SK-N-SH (cell line): ENCODE measurements at regions not wholly inside any gene's neighbourhood (a gene's known extent, or its start where the extent isn't known, plus 50 kb on each side); places are given as distances from the start of the nearest gene placed in this dataset.

Experiments used
- CTCF ChIA-PET: fragments of 300-600, 350-600 bp; formaldehyde crosslinking; extraction: SDS; loops from one replicate; lab custom pipeline; 2021; lab: Yijun Ruan, JAX
- POLR2A ChIA-PET: fragments of 350-600 bp; sonication (Branson Sonifier 250); formaldehyde crosslinking; extraction: SDS; loops from one replicate; lab custom pipeline; 2020; ENCODE audit warnings: antibody characterized with exemption, inconsistent platforms; lab: Yijun Ruan, JAX
- DNase-seq: peaks from one replicate; pipeline ENCODE4 v3.0.0; 2012
- H2AFZ ChIP-seq: fragments of 200-600 bp; sonication (generic); 2 replicates; pipeline ENCODE4 v1.8.1; 2016; ENCODE audit warnings: antibody characterized with exemption, mild to moderate bottlenecking, low read depth
- H3F3A ChIP-seq: fragments of 200-600 bp; sonication (generic); replicated peaks from 2 replicates; pipeline ENCODE3; 2016; ENCODE audit warnings: antibody characterized with exemption, mild to moderate bottlenecking; ENCODE audit not compliant: insufficient read depth
- H3K27ac ChIP-seq, 2 experiments: fragments of 200-500 bp in 1 of 2; fragments of 200-600 bp in 1 of 2; sonication (Bioruptor generic) in 1 of 2; sonication (generic), shearing (Covaris generic) in 1 of 2; 2 replicates each; pipeline versions ENCODE4 v1.5.1 to v1.6.1; 2014 to 2016; ENCODE audit warnings: low read depth in 2 of 2, inconsistent platforms in 1 of 2, low read length in 1 of 2, mild to moderate bottlenecking in 1 of 2, mixed read lengths in 1 of 2
- H3K27me3 ChIP-seq: fragments of 200-600 bp; sonication (generic), shearing (Covaris generic); 2 replicates; pipeline ENCODE4 v1.6.1; 2016; ENCODE audit warnings: mixed run types; ENCODE audit not compliant: insufficient read depth
- H3K36me3 ChIP-seq, 2 experiments: fragments of 200-500 bp in 1 of 2; fragments of 200-600 bp in 1 of 2; sonication (Bioruptor generic) in 1 of 2; sonication (generic) in 1 of 2; replicated peaks in 1 of 2; 2 replicates each; pipeline versions ENCODE3 to v1.5.1; 2014 to 2016; ENCODE audit warnings: low read length in 1 of 2, mild to moderate bottlenecking in 1 of 2; ENCODE audit not compliant: insufficient read depth in 2 of 2, control insufficient read depth in 1 of 2
- H3K4me1 ChIP-seq, 2 experiments: fragments of 200-500 bp in 1 of 2; fragments of 200-600 bp in 1 of 2; sonication (Bioruptor generic) in 1 of 2; sonication (generic), shearing (Covaris generic) in 1 of 2; 2 replicates each; pipeline versions ENCODE4 v1.5.1 to v1.6.1; 2014 to 2016; ENCODE audit warnings: low read depth in 1 of 2, low read length in 1 of 2, mixed run types in 1 of 2; ENCODE audit not compliant: insufficient read depth in 2 of 2, control insufficient read depth in 1 of 2
- H3K4me2 ChIP-seq: fragments of 200-600 bp; sonication (generic), shearing (Covaris generic); 2 replicates; pipeline ENCODE4 v1.6.1; 2017; ENCODE audit warnings: mixed run types
- H3K4me3 ChIP-seq, 2 experiments: fragments of 200-500 bp in 1 of 2; fragments of 200-600 bp in 1 of 2; sonication (Bioruptor generic) in 1 of 2; sonication (generic), shearing (Covaris generic) in 1 of 2; 2 replicates each; pipeline versions ENCODE4 v1.5.1 to v1.8.1; 2014 to 2016; ENCODE audit warnings: low read depth in 2 of 2, inconsistent platforms in 1 of 2, low read length in 1 of 2, mild to moderate bottlenecking in 1 of 2, mixed read lengths in 1 of 2, moderate library complexity in 1 of 2
- H3K79me2 ChIP-seq: fragments of 200-600 bp; sonication (generic); 2 replicates; pipeline ENCODE4 v1.8.1; 2017; ENCODE audit warnings: mild to moderate bottlenecking; ENCODE audit not compliant: insufficient read depth
- H3K9ac ChIP-seq: fragments of 200-600 bp; sonication (generic); 2 replicates; pipeline ENCODE4 v1.6.1; 2017; ENCODE audit warnings: mixed run types
- H3K9me2 ChIP-seq: fragments of 200-600 bp; sonication (generic); 2 replicates; pipeline ENCODE4 v1.6.1; 2017; ENCODE audit warnings: mixed run types
- H3K9me3 ChIP-seq: fragments of 200-600 bp; sonication (generic); 2 replicates; pipeline ENCODE4 v1.6.1; 2017; ENCODE audit warnings: mixed run types, mild to moderate bottlenecking, moderate library complexity
- H4K20me1 ChIP-seq: fragments of 200-600 bp; sonication (generic); 2 replicates; pipeline ENCODE4 v1.6.1; 2017; ENCODE audit warnings: mild to moderate bottlenecking, mixed run types; ENCODE audit not compliant: insufficient read depth
- CHD2 ChIP-seq: fragments of 150-350 bp; IDR thresholded peaks from 2 replicates; pipeline ENCODE4 v1.6.1; 2018; ENCODE audit warnings: low read length; ENCODE audit not compliant: partially characterized antibody
- CTCF ChIP-seq: fragments of 200-600 bp; sonication (generic); IDR thresholded peaks from 2 replicates; pipeline ENCODE4 v1.6.1; 2017; ENCODE audit warnings: antibody characterized with exemption, mild to moderate bottlenecking, moderate library complexity
- ELF1 ChIP-seq: IDR thresholded peaks from 2 replicates; pipeline ENCODE4 v1.4.0; 2012
- FOXJ3 ChIP-seq: sonication (generic); formaldehyde crosslinking; IDR thresholded peaks from 2 replicates; pipeline ENCODE4 v1.5.1; 2020; ENCODE audit warnings: mild to moderate bottlenecking, missing genetic modification reagents
- GATA2 ChIP-seq: sonication (generic); formaldehyde crosslinking; IDR thresholded peaks from 2 replicates; pipeline ENCODE4 v1.5.0; 2020; ENCODE audit warnings: mild to moderate bottlenecking, missing genetic modification reagents
- IRF3 ChIP-seq: fragments of 150-350 bp; IDR thresholded peaks from 2 replicates; pipeline ENCODE4 v1.6.1; 2016; ENCODE audit warnings: mild to moderate bottlenecking, low read depth, low read length
- JUND ChIP-seq: IDR thresholded peaks from 2 replicates; pipeline ENCODE4 v1.4.0; 2012
- MAX ChIP-seq: IDR thresholded peaks from 2 replicates; pipeline ENCODE4 v1.4.0; 2012; ENCODE audit warnings: low read depth
- NFIC ChIP-seq: IDR thresholded peaks from 2 replicates; pipeline ENCODE4 v1.4.0; 2012; ENCODE audit warnings: borderline replicate concordance
- NRF1 ChIP-seq: IDR thresholded peaks from 2 replicates; pipeline ENCODE4 v1.6.1; 2012; ENCODE audit warnings: low read depth, mild to moderate bottlenecking, low read length
- RAD21 ChIP-seq: IDR thresholded peaks from 2 replicates; pipeline ENCODE4 v1.6.1; 2012; ENCODE audit warnings: mild to moderate bottlenecking, low read length
- RCOR1 ChIP-seq: fragments of 150-350 bp; IDR thresholded peaks from 2 replicates; pipeline ENCODE4 v1.6.1; 2017; ENCODE audit warnings: antibody characterized with exemption, low read length
- RFX5 ChIP-seq: IDR thresholded peaks from 2 replicates; pipeline ENCODE4 v1.6.1; 2012; ENCODE audit warnings: mild to moderate bottlenecking, improper control_type of control experiment, low read length
- RXRA ChIP-seq: IDR thresholded peaks from 2 replicates; pipeline ENCODE4 v1.4.0; 2012; ENCODE audit warnings: low read depth, mild to moderate bottlenecking, borderline replicate concordance
- SMC3 ChIP-seq: IDR thresholded peaks from 2 replicates; pipeline ENCODE4 v1.6.1; 2012; ENCODE audit warnings: low read depth, low read length, improper control_type of control experiment
- TAF1 ChIP-seq: IDR thresholded peaks from 2 replicates; pipeline ENCODE4 v1.6.1; 2012; ENCODE audit warnings: low read depth, mild to moderate bottlenecking, low read length, moderate library complexity, borderline replicate concordance
- TCF12 ChIP-seq: IDR thresholded peaks from 2 replicates; pipeline ENCODE4 v1.4.0; 2012
- USF1 ChIP-seq: IDR thresholded peaks from 2 replicates; pipeline ENCODE4 v1.4.0; 2012; ENCODE audit warnings: low read depth, borderline replicate concordance
- USF2 ChIP-seq: fragments of 150-350 bp; IDR thresholded peaks from 2 replicates; pipeline ENCODE4 v1.6.1; 2017; ENCODE audit warnings: antibody characterized with exemption, low read length, low read depth, borderline replicate concordance
- YY1 ChIP-seq: IDR thresholded peaks from 2 replicates; pipeline ENCODE4 v1.4.0; 2012; ENCODE audit warnings: low read depth, mild to moderate bottlenecking
- ZBTB33 ChIP-seq: IDR thresholded peaks from 2 replicates; pipeline ENCODE4 v1.4.0; 2012; ENCODE audit warnings: low read depth, borderline replicate concordance
- WGBS: methylation state at CpG from one replicate; pipeline ENCODE4 v1.1.6; 2017; ENCODE audit warnings: low lambda C conversion rate; 5-methylcytosine and 5-hydroxymethylcytosine counted together

- peak; percentile 95 for TF ChIP-seq CTCF
- no peak for TF ChIP-seq JUND
- TF ChIP-seq CHD2, result peak; percentile 24
- no peak for TF ChIP-seq TCF12
- TF ChIP-seq YY1, result no peak
- TF ChIP-seq RAD21, result peak; percentile 97
- no peak for TF ChIP-seq MAX
- TF ChIP-seq USF1, result no peak
- TF ChIP-seq RCOR1, result no peak
- TF ChIP-seq GATA2 (CRISPR knock-in tag), result no peak
- peak; percentile 95 for TF ChIP-seq SMC3
These were observed 275.3 kb downstream of the UACA start (continued) for GRCh38 chr15:70488002-70488605.

GRCh38 chr15:70487387-70487740 is 276.0 kb downstream of the UACA start:
- Histone ChIP-seq H3K4me2 (no peak overlapping the region), H4K20me1 (no peaks in the 10 kb centered on the region), H3F3A (peaks cover 9% of the 10 kb centered on the region), H3K9me3 (no peaks in the 10 kb centered on the region), H3K4me3 (no peak overlapping the region), H3K79me2 (no peaks in the 10 kb centered on the region; the same call in 1 of the 2 replicates), H3K9ac (no peak overlapping the region), H3K9me2 (no peaks in the 10 kb centered on the region), H3K27ac (no peak overlapping the region), H3K27me3 (no peaks in the 10 kb centered on the region), H3K36me3 (no peaks in the 10 kb centered on the region), H2AFZ (no peak overlapping the region), H3K4me1 (peaks cover 8 to 17% of the 10 kb centered on the region in 2 experiments; a peak in 3 of 4 replicates)
- CTCF ChIA-PET, result interaction anchor here (0.6 to 3.9 kb wide), 65 partner anchors 9 to 1148 kb away, joined by 3 to 55 read pairs (median 5); partner anchors contain the start of gene TLE3
- no peak for DNase-seq
- POLR2A ChIA-PET, result no interaction called here
- WGBS, result 86% methylated on average over 3 of the region's 3 CpGs
- no peak for TF ChIP-seq USF2
- TF ChIP-seq NRF1, result no peak
- no peak for TF ChIP-seq RFX5
- TF ChIP-seq USF1, result no peak
- TF ChIP-seq ZBTB33, result no peak
- no peak for TF ChIP-seq RXRA
- no peak for TF ChIP-seq NFIC
- TF ChIP-seq MAX, result no peak
- no peak for TF ChIP-seq IRF3
- no peak for TF ChIP-seq TAF1
- TF ChIP-seq ELF1, result no peak
- TF ChIP-seq YY1, result no peak
- TF ChIP-seq FOXJ3 (CRISPR knock-in tag), result no peak
- TF ChIP-seq JUND, result no peak
